ENCODE measurements at regions not wholly inside any gene's neighbourhood (a gene's known extent, or its start where the extent isn't known, plus 50 kb on each side); places are given as distances from the start of the nearest gene placed in this dataset.

DNA sequence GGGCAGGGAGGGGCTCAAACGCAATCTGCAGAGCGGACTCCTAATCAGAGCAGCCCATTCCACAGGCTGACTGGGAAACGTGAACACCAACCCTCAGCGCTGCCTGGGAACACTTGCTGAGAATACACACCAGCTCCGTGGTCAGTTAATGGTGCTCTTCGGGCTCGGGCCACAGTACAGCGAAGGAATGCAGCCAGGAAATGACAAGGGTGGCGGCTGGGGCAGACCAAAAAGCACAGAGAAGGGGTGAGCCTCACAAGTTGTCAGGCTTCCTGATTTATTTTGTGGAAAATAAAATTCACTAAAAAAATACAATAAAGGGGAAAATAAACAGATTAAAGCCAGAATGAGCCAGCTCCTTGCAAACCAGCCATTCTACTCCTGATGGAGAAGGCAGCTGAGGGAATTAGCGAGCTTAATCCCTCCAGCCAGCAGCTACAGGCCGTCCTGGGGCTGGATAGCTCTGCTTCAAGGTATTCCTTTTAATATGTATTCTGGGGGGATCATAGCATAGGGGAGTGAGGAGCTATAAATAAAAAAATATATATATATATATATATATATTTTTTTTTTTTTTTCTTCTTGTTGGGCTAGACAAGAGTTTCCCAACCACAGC, 165.5 kb upstream of the NTM start (continued):
- TF ChIP-seq ZNF302 (tag by site-specific recombination; IDR thresholded peaks at IDR 0.05; ENCODE audit: low read depth), result no peak
- TF ChIP-seq ZXDB (tag by site-specific recombination; IDR thresholded peaks at IDR 0.05), result no peak
- TF ChIP-seq ZNF48 (tag by site-specific recombination; IDR thresholded peaks at IDR 0.05), result no peak

DNA sequence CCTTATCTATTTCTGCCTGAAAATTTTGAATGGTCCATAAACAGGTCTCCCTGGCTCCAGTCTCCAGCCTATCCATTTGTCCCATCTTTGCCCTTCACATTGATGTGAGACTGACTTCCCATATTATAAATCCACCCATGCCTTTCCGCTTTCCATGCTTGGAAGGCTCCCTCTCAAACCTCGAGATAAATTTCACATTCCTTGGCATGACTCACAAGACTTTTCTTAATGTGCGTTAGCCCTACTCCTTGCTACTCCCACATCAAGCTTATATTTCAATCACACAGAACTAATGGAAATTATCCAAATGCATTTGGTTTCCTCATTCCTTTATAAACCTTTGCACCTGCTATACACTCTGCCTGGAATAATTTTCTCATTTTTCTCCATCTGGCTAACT, 163.7 kb upstream of the NTM start:
- no peaks in the 10 kb centered on the region for H3K4me1 ChIP-seq (ENCODE audit: control insufficient read depth, insufficient read depth, low read length)
- H3K4me3 ChIP-seq (ENCODE audit: low read depth, low read length), result no peak overlapping the region
- H3K36me3 ChIP-seq (ENCODE audit: control insufficient read depth in 2 of 2, insufficient read depth in 1 of 2, low read length in 2 of 2), result no peaks in the 10 kb centered on the region
- no peak overlapping the region for H3K27ac ChIP-seq (ENCODE audit: extremely low read depth, low read depth, low read length)
- H3K9me3 ChIP-seq (ENCODE audit: control insufficient read depth, insufficient read depth, low read depth, low read length), result no peaks in the 10 kb centered on the region
- TF ChIP-seq OVOL3 (tag by site-specific recombination; IDR thresholded peaks at IDR 0.05) (no peak), ZNF138 (tag by site-specific recombination; IDR thresholded peaks at IDR 0.05; ENCODE audit: borderline replicate concordance) (no peak), ZFP3 (tag by site-specific recombination; IDR thresholded peaks at IDR 0.05; ENCODE audit: low read depth) (no peak)
- CTCF ChIA-PET, result interaction anchor here (0.7 kb wide), 1 partner anchor 757 kb away, joined by 3 read pairs; no protein-coding TSS in a partner anchor
- POLR2A ChIA-PET, result no interaction called here

- Histone ChIP-seq H3K27ac (ENCODE audit: extremely low read depth, low read depth, low read length) (no peak overlapping the region), H3K9me3 (ENCODE audit: control insufficient read depth, insufficient read depth, low read depth, low read length) (no peaks in the 10 kb centered on the region), H3K36me3 (ENCODE audit: control insufficient read depth in 2 of 2, insufficient read depth in 1 of 2, low read length in 2 of 2) (no peaks in the 10 kb centered on the region), H3K4me3 (ENCODE audit: low read depth, low read length) (no peak overlapping the region), H3K4me1 (ENCODE audit: control insufficient read depth, insufficient read depth, low read length) (no peaks in the 10 kb centered on the region)
- ChIA-PET POLR2A (no interaction called here), CTCF (interaction anchor here (1.1 kb wide), 1 partner anchor 143 kb away, joined by 4 read pairs; no protein-coding TSS in a partner anchor)
- TF ChIP-seq ZNF184 (tag by site-specific recombination; IDR thresholded peaks at IDR 0.05) (no peak), SP3 (tag by site-specific recombination; IDR thresholded peaks at IDR 0.05) (no peak), ZNF560 (tag by site-specific recombination; IDR thresholded peaks at IDR 0.05; ENCODE audit: borderline replicate concordance) (no peak), ZNF24 (tag by site-specific recombination; IDR thresholded peaks at IDR 0.05) (no peak), ZNF624 (tag by site-specific recombination; IDR thresholded peaks at IDR 0.05) (no peak), ZNF707 (tag by site-specific recombination; IDR thresholded peaks at IDR 0.05) (no peak), ZIC2 (tag by site-specific recombination; IDR thresholded peaks at IDR 0.05) (no peak), ZNF654 (tag by site-specific recombination; IDR thresholded peaks at IDR 0.05; ENCODE audit: low read depth) (no peak), ZNF629 (tag by site-specific recombination; IDR thresholded peaks at IDR 0.05) (no peak), ZNF146 (tag by site-specific recombination; IDR thresholded peaks at IDR 0.05) (no peak), ZNF621 (tag by site-specific recombination; IDR thresholded peaks at IDR 0.05) (no peak), ZNF211 (tag by site-specific recombination; IDR thresholded peaks at IDR 0.05; ENCODE audit: low read depth) (no peak), ZNF677 (tag by site-specific recombination; IDR thresholded peaks at IDR 0.05) (no peak), ZNF202 (tag by site-specific recombination; IDR thresholded peaks at IDR 0.05; ENCODE audit: borderline replicate concordance) (no peak), BCL11A (tag by site-specific recombination; IDR thresholded peaks at IDR 0.05; ENCODE audit: low read depth) (no peak), KLF10 (tag by site-specific recombination; IDR thresholded peaks at IDR 0.05) (no peak), ZNF239 (tag by site-specific recombination; IDR thresholded peaks at IDR 0.05) (no peak), ZNF335 (tag by site-specific recombination; conservative IDR thresholded peaks at IDR 0.05) (no peak)
- TF ChIP-seq, protein P1, sequence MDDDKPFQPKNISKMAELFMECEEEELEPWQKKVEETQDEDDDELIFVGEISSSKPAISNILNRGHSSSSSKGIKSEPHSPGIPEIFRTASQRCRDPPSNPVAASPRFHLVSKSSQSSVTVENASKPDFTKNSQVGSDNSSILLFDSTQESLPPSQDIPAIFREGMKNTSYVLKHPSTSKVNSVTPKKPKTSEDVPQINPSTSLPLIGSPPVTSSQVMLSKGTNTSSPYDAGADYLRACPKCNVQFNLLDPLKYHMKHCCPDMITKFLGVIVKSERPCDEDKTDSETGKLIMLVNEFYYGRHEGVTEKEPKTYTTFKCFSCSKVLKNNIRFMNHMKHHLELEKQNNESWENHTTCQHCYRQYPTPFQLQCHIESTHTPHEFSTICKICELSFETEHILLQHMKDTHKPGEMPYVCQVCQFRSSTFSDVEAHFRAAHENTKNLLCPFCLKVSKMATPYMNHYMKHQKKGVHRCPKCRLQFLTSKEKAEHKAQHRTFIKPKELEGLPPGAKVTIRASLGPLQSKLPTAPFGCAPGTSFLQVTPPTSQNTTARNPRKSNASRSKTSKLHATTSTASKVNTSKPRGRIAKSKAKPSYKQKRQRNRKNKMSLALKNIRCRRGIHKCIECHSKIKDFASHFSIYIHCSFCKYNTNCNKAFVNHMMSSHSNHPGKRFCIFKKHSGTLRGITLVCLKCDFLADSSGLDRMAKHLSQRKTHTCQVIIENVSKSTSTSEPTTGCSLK (tag by site-specific recombination; IDR thresholded peaks at IDR 0.05), result no peak
- TF ChIP-seq, protein P2, sequence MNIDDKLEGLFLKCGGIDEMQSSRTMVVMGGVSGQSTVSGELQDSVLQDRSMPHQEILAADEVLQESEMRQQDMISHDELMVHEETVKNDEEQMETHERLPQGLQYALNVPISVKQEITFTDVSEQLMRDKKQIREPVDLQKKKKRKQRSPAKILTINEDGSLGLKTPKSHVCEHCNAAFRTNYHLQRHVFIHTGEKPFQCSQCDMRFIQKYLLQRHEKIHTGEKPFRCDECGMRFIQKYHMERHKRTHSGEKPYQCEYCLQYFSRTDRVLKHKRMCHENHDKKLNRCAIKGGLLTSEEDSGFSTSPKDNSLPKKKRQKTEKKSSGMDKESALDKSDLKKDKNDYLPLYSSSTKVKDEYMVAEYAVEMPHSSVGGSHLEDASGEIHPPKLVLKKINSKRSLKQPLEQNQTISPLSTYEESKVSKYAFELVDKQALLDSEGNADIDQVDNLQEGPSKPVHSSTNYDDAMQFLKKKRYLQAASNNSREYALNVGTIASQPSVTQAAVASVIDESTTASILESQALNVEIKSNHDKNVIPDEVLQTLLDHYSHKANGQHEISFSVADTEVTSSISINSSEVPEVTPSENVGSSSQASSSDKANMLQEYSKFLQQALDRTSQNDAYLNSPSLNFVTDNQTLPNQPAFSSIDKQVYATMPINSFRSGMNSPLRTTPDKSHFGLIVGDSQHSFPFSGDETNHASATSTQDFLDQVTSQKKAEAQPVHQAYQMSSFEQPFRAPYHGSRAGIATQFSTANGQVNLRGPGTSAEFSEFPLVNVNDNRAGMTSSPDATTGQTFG (tag by site-specific recombination; IDR thresholded peaks at IDR 0.05; ENCODE audit: borderline replicate concordance), result no peak
These were observed 162.5 kb upstream of the NTM start for GRCh38 chr11:131207901-131208300.

Measured in HEK293 (cell line).